GM12892 (cell line): ENCODE measurements at regions not wholly inside any gene's neighbourhood (a gene's known extent, or its start where the extent isn't known, plus 50 kb on each side); places are given as distances from the start of the nearest gene placed in this dataset.

Source experiments
- POLR2A ChIP-seq: IDR thresholded peaks from 2 replicates; pipeline ENCODE4 v1.6.1; 2011; ENCODE audit warnings: low read depth, low read length, control low read depth
- TAF1 ChIP-seq: IDR thresholded peaks from 2 replicates; pipeline ENCODE4 v1.6.1; 2011; ENCODE audit warnings: low read depth, mild to moderate bottlenecking, control low read depth, low read length, borderline replicate concordance

GRCh38 chr11:119529936-119530335, 107.0 kb upstream of the THY1 start:
- TF ChIP-seq POLR2A: no peak
- no peak for TF ChIP-seq TAF1
